Activated T-helper 9 cell treated with anti-CD3 and anti-CD28 coated beads, Interleukin-2, amount 50 U/mL, for 16 hours (primary cell): ENCODE measurements at regions not wholly inside any gene's neighbourhood (a gene's known extent, or its start where the extent isn't known, plus 50 kb on each side); places are given as distances from the start of the nearest gene placed in this dataset.
"Not testable (repeated sequence)": the region's sequence is repeated elsewhere in the genome, so short reads cannot be mapped to it uniquely, and the experiment has no call there.

Experiments used
- DNase-seq: peaks from one replicate; pipeline ENCODE4 v3.0.0-alpha.2; 2020; ENCODE audit warnings: low read depth

DNA sequence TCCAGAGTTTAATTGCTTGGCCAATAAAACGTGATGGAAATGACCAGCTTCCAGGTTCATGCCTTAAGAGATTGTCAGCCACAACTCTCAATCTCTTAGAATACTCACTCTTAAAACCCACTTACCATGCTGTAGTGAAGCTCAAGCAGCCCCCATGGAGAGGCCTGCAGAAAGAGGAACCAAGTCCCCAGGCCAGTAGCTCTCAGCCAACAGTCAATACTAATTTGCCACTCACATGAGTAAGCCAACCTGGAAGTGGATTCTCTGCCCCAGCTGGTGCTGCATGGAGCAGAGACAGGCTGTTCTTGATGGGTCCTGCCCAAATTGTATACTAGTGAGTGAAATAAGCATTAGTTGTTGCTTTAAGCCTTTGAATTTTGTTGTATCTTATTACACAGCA, 155.9 kb downstream of the OXSM start:
- DNase-seq, result no peak

DNA sequence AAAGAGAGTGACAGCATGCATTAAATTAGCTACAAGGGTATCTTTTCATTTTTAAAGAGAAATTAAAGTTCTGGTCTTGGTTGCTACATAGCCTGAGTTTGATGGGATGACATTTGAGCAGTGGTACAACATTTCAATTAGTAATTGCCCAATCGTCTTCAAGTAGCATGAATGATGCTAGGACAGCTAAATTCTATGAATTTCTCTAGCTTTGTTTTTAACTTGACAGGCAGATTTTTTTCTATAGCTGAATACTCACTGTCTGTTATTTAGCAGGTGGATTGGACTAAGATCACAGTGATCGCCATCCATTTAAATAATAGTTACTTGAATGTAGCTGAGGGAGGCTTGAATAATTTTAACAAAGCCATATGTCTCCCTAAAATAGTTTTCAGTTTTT, 162.2 kb downstream of the OXSM start:
- DNase-seq, result no peak

DNA sequence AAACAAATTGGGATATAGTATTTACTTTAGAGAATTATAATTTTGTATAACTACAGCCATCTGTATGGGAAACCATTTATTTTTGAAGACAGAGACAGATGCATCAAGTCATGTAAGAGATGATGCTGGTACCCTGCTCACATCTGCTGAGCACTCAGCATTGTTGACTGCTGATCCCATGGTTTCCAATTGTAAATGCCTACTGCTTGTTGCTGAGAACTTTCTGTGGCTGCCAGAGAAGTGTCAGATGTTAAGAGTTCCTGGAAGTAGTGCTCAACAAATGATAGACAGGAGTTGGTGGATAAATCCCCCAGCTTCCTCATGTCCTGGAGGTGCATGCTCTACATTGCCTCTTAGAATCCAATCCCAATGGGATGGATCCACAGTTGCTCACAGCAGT, 167.1 kb downstream of the OXSM start:
- DNase-seq, result no peak

DNA sequence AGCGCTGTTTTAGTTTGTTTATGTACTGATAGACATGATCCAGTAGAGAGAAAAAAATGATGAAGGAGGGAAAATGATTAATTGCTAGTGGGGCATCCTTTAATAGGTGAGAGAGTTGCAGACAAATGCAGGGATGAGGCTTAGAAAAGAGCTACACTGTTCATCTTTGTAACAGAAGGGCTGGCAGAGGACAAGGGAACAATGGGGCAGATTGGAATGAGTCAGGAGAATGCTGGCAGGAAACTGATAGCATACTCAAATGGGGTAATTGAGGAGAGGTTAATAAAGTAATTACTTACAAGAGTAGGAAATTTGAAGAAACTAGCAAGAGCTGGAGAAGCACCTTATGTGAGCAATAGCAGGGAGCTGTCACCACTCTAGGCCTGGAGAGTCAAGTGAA, 170.9 kb downstream of the OXSM start:
- DNase-seq, result no peak

DNA sequence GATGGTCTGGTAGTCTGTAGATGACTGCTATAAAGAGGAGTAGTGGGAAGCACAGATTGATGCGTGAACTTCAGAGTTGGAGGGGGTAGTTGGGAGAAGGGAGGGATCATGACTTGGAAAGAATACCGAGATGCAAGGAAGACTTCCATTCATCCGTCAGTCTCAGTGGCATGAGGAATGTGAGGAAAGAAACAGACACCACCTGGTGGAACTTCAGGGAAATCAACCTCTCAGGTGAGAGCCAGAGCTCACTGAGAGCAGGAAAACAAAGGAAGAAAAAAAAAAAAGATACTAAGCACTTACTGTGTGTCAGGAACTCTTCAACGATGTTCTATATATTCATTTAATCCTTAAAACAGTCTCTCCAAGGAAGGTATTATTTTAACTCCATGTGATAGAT, 172.4 kb downstream of the OXSM start:
- no peak for DNase-seq

DNA sequence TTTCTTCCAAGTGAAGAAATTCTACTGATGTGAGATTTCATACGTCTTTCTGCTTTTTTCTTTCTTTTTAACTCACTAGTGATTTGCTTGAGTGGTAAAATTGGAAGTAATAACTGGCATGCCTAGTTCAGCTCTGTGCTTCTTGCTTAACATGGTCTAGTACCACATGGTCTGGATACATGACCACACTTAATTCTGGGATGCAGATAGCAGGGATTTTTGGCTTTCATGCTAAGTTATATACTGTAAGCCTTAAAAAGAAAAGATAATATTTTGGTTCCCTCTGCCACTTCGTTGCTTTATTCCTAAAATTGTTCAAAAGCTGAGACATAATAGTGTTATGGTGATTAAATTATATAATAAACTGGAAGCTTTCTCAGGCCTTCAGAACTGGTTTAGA, 174.3 kb downstream of the OXSM start:
- DNase-seq, result no peak

DNA sequence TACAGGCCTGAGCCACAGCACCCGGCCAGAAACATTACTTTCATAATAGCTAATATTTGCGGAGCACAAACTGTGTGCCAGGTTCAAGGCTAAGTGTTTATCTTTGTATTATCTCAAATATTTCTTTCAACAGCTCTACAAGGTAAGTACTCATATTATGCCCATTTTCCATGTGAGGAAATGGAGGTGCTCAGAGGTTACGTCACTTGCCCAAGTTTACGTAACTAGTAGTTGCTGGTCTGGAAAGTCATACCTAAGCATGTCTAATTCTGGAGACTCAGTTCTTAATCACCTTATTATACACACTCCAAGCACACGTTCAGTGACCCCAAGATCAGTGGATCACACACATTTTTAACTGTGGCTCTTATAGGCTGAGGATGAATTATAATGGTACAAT, 177.5 kb downstream of the OXSM start:
- no peak for DNase-seq

DNA sequence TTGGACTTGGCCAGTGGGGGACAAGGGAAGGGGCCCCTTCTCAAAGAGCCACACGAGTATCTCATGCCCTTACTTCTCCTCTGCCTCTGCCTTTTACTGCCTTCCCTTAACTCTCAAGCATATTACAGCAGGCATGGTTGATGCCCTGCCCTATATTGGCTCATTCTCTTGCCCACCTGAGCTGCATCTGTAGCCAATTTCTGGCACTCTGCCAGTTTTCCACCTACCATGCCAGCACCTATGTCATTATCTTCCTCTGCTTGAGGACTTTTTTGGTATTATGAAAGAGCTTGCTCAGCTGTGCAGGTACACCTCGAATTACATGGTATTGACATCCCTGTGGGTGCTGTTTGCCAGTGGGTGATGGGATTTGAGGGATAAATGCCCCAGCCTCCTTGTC, 181.8 kb downstream of the OXSM start:
- no peak for DNase-seq

DNA sequence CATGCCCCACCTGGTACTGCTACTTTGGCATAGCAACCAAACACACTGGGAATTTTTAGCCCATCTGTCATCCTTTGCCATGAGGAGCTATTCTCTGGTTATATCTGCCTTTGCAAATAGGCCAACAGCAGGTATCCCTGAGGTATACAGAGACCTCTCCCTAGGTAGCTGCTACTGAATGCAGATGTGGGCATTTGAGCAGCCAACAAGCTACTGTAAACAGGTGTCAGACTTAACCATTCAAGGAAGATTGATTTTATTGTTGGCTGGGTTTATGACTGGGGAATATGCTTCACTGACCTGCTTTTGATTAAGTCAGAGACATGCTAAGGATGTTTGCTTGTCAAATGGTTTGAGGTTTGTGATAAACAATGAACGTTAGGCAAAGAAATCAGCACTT, 183.2 kb downstream of the OXSM start:
- no peak for DNase-seq

DNA sequence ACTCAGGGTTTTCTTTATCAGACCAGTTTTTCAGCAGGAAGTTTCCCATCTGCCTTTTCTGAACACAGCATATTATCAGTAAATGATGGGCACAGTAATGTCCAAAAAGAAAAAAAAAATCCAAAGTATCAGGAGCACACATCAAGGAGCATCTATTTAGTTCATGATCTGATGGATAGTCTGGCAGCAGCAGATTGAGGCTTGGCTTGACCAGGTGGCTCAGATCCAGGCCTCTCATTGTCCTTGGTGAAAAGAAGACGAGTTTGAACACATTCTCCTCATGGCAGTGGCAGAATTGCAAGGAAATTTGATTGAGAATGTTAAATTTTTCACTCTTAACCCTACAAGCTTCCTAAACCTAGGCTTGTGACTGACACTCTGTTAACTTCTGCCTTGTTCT, 192.9 kb downstream of the OXSM start:
- DNase-seq, result no peak

DNA sequence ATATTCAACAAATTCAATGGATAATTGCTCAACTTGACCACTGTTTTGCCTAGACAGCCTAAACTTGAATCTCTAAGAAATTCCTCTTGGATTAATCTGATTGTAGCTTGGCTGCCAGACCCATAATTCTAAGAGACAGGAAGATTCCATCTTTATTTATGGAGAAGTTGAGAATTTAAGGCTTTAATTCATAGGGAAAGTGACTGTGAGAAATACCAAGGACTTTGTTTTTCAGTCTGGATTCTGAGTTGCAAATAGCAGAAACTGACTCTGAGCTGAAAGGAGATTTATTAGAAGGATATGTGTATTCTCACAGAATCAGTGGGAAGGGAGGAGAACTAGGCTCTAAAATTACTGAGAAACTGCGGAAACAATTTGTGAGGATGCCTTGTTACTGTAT, 195.7 kb downstream of the OXSM start:
- DNase-seq, result no peak

DNA sequence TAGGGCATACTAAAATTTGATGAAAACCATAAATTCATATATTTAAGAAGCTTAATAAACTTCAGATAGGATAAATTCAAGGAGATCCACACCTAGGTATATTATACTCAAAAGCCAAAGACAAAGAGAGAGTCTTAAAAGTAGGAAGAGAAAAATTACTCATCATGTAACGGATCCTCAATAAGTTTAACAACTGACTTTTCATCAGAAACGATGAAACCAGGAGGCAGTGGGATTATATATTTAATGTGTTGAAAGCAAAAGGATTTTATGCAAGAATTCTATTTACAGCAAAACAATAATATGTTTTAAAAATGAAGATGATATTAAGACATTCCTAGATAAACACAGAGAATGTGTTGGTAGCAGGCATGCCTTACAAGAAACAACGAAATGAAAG, 202.7 kb downstream of the OXSM start:
- no peak for DNase-seq

DNA sequence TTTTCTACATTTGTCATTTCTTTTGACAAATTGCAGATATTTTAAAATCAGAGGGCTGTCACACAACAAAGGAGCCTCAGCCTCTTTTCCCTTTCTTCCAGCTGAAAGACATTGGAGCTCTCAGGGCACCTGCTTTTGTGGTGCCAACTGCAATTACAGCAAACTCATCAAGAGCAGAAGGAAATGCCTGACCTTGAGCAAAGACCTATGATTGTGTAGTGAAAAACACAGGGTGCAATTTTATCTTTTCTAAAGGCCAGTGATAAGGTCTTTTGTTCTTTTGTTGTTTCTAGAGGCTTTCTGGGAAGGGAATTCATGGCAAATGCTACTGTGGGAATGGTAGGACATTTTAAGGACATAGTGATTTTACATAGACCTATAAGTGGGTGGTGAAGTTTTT, 214.3 kb downstream of the OXSM start:
- no peak for DNase-seq

DNA sequence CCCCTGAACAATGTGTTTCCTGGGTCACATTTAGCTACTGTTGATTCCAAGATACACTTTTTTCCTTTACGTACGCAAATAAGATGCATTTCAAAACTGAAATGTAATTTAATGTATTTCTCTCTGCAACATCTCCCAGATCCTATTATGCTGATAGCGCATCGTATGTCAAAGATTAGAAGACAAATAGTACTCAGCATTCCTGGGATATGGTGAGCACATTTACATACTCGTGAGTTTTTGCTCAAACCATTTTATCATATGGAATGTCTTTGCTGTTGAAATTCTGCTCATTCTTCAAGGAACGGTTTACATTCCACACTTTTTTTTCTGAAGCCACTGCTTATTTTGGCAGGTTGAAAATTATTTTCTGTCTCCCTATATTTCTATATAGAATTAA, 221.4 kb downstream of the OXSM start:
- DNase-seq, result no peak

DNA sequence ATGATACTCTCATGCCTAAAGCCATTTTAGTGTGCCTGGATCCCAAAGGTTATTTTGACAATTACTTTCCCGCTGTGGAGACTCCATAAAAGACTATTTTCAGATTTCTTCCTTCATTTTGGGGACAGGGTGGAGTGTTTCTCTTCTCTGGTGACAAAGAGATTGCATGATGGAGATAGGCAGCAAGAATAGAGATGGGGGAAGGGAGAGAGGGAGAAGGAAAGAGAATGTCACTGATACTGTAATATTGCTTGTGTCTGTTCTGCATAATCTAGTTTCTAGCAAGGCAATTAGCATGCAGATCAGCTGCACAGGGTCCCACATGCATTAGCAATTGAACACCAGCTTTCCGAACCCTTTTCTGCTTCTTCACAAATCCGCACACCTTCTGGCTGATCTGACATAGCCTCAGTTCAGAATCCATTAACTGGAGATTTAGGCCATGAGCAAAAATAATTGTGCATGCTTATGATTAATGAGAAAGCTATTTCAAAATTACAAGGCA, 222.4 kb downstream of the OXSM start:
- DNase-seq, result no peak

DNA sequence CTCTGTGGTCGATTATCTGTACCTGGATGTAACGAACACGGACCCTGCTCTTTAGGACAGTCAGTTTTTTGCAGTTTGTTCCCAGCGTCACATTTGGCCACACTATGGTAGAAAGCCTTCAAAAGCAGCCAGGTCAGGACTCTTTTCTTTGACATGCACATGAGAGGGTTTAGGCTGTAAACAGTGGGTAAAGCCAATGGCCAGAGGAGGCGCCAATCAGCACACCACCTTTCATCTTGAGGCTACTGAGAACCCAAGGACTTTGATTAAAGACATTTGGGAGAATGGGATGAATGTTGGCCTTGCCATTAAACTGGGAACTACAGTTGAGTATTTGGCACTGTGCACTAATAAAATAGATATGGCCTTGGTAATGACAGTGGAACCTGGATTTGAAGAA, 225.9 kb downstream of the OXSM start:
- no peak for DNase-seq

DNA sequence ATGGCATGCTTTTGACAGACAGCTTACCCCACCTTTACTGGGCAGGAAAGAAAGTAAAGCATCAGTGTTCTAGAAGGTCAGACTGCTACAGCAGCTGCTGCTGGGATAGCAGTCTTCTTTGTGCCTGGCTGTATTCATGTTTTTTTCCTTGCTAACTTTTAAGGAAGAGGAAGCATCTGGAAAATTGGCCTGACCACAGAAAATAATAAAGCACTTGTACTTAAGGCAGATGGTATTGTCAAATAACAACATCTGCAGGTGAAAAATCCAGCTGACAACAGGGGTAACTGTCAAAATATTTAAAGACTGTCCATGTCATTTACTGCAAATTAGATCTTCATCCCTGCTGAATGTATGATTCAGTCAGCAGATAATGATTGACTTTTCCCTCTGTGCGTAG, 229.0 kb downstream of the OXSM start:
- no peak for DNase-seq

DNA sequence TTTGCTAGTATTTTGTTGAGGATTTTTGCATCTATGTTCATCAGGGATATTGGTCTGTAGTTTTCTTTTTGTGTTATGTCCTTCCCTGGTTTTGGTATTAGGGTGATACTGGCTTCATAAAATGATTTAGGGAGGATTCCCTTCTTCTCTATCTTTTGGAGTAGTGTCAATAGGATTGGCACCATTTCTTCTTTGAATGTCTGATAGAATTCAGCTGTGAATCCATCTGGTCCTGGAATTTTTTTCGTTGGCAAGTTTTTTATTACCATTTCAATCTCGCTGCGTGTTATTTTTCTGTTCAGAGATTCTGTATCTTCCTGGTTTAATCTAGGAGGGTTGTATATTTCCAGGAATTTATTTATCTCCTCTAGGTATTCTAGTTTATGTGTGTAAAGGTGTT, 234.3 kb downstream of the OXSM start:
- not testable (repeated sequence) for DNase-seq

DNA sequence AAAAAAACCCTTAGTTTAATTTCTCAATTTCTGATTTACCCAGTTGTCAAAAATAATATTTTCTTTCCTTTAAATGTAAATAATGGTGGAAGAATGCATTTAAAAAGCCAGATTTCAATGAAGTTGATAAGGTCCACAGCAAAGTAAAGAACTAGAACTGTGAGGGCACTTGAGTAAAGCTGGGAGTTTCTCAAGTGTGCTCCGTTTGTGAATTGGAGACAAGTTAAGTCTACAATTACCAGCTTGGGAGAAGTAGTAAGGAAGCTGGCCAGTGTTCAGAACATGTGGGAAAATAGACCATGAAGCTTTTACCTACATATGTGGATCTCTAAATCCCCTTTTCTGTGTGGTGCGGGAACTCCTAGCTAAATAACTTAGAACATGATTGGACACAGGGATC, 239.4 kb downstream of the OXSM start:
- no peak for DNase-seq

DNA sequence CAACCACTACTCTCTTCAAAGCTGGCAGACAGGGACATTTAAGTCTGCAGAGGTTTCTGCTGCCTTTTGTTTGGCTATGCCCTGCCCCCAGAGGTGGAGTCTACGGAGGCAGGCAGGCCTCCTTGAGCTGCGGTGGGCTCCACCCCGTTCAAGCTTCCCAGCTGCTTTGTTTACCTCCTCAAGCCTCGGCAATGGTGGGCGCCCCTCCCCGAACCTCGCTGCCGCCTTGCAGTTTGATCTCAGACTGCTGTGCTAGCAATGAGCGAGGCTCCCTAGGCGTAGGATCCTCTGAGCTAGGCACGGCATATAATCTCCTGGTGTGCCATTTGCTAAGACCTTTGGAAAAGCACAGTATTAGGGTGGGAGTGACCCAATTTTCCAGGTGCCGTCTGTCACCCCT, 252.2 kb downstream of the OXSM start:
- not testable (repeated sequence) for DNase-seq

DNA sequence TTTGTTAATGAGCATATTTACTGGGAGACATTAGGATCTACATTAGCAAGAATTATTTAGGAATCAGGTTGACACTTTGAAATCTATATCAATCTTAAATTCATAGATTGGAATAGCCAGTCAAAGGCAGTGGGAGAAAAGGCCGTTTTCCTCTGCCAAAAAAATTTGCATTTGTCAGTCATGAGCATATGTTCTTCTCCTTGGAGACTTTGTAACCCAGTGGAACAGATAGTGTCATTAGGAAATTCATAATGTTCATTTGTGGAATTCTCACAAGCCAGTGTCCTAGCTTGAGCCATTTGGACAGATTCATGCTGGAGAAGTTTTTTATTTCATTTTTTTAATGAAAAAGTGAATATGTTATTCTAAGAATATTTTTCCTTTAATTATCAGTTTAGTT, 260.1 kb downstream of the OXSM start:
- no peak for DNase-seq

DNA sequence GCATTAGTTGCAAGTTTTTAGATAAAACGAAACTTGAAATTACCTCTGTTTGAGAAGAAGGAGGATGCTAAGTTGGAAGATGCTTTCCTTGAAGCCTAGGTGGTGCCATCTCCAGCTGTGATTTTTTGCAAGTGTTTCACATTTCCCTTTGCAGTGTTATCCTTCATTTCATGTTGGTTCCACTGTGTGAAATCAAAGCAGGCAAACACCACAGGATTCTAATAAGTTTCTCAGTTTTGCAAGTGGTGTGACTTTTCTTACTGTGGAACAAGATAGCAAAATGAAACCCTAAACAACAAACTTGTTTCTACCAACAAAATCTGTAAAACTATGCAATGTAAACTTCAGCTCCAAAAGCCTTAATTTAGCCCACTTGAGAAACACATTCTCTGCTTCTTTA, 260.9 kb downstream of the OXSM start:
- no peak for DNase-seq

DNA sequence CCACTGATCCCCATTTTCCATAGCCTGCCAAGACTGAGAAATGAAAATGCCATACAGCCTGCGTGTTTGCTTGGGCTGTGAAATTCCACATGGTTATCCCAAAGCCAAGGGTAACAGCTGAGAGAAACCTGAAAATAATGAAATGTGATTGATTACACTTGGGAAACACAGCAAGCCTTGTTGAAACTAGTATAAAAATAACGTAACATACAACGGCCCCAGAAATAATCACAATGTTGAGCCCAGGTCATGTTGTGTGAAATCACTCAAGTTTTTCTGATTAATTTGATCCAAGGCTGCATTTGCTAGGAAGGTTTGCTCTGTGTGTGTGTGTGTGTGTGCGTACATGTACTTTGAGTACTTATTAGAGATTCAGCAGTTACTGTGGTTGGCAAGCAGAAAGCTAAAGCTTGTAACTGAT, 269.0 kb downstream of the OXSM start:
- no peak for DNase-seq

DNA sequence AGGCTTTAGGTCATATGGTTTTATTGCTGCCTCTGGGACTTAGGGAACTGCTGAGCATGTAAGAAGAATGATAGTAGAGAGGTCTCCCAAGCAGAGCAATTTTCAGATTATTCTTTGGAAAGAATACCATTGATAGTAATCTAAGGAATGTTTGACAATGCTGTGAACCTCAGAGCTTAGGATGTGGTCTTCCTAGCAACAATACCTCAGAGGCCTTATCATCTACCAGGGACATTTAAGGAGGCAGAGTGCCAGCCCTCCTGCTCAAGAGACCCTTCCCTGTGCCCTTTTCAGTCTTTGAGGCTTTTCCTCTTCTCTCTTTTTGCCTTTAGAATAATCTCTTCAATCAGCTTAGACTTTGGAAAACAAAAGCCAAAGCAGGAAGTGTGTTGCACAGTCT, 272.1 kb downstream of the OXSM start:
- DNase-seq, result no peak

DNA sequence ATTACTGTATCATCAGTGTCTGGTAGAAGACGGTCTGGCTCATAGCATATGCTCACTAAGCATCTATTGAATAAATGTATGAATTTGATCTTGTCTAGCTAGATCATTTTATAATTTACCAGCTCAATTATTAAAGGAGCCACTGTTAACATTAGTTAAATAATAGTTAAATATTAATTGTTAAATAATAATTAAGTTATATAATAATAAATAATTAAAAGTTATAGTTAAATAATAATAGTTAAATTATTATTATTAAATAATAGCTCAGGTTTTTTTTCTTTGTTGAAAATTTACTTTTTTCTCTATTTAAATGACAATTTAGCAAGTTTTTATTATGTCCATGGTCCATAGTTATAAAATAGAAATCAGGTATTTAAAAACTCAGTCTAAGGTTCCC, 274.4 kb downstream of the OXSM start:
- DNase-seq, result no peak
